PFSK-1 (cell line): ENCODE measurements at regions not wholly inside any gene's neighbourhood (a gene's known extent, or its start where the extent isn't known, plus 50 kb on each side); places are given as distances from the start of the nearest gene placed in this dataset.

Experiments used
- FOXP2 ChIP-seq: optimal IDR thresholded peaks from 2 replicates; pipeline ENCODE3; 2011; ENCODE audit warnings: borderline replicate concordance, control low read depth, inconsistent platforms; ENCODE audit not compliant: insufficient read depth; ENCODE audit errors: extremely low read length, extremely low read depth
- POLR2AphosphoS5 ChIP-seq: IDR thresholded peaks from 2 replicates; pipeline ENCODE4 v1.6.1; 2012; ENCODE audit warnings: low read depth, mild to moderate bottlenecking, control low read depth, low read length, moderate library complexity
- REST ChIP-seq, 2 experiments: IDR thresholded peaks; 2 replicates each; pipeline versions ENCODE4 v1.6.1 to v1.8.0; 2011 to 2012; ENCODE audit warnings: low read depth in 2 of 2, low read length in 2 of 2, control low read depth in 1 of 2, inconsistent platforms in 1 of 2, mild to moderate bottlenecking in 1 of 2, moderate library complexity in 1 of 2; ENCODE audit not compliant: insufficient read depth in 1 of 2
- SIN3A ChIP-seq: IDR thresholded peaks from 2 replicates; pipeline ENCODE4 v1.6.1; 2012; ENCODE audit warnings: mild to moderate bottlenecking, low read length, moderate library complexity, borderline replicate concordance; ENCODE audit not compliant: insufficient read depth
- TAF1 ChIP-seq: IDR thresholded peaks from 2 replicates; pipeline ENCODE4 v1.6.1; 2012; ENCODE audit warnings: low read length, control low read depth, borderline replicate concordance; ENCODE audit not compliant: insufficient read depth

DNA sequence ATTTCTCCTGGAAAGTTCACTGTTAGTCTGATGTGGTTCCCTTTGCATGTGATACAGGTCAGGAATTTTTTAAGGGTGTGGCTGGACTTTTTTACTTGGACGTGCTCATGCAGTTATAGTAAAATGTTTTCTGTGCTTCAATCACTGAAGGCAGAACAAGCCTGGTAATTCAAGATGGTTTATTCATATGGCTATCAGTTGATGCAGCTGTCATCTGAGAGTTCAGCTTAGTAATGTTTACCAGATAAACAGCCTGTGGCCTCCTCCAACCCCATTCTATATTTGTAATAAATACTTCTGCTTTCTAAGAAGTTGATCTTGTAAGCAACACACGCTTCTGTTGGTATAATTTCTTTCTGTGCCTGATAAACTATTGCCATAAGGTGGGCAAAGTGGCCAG, 2105.9 kb downstream of the ARAP2 start:
- TF ChIP-seq REST (IDR thresholded peaks at IDR 0.05; ENCODE audit: insufficient read depth in 1 of 2, low read depth in 2 of 2, low read length in 2 of 2) = no peak
- TF ChIP-seq POLR2AphosphoS5 = no peak
- no peak for TF ChIP-seq FOXP2
- no peak for TF ChIP-seq SIN3A
- no peak for TF ChIP-seq TAF1

- TF ChIP-seq REST (IDR thresholded peaks at IDR 0.05; ENCODE audit: insufficient read depth in 1 of 2, low read depth in 2 of 2, low read length in 2 of 2) (no peak), FOXP2 (no peak), POLR2AphosphoS5 (no peak), TAF1 (no peak), SIN3A (no peak)
Measured at GRCh38 chr4:34139346-34139745, 2105.0 kb downstream of the ARAP2 start.

- TF ChIP-seq SIN3A (no peak), FOXP2 (no peak), POLR2AphosphoS5 (no peak), TAF1 (no peak), REST (IDR thresholded peaks at IDR 0.05; ENCODE audit: insufficient read depth in 1 of 2, low read depth in 2 of 2, low read length in 2 of 2) (no peak)
Measured at GRCh38 chr4:34148322-34148908, 2095.9 kb downstream of the ARAP2 start.

GRCh38 chr4:34157547-34157946, 2086.8 kb downstream of the ARAP2 start:
- TF ChIP-seq REST (IDR thresholded peaks at IDR 0.05; ENCODE audit: insufficient read depth in 1 of 2, low read depth in 2 of 2, low read length in 2 of 2) (no peak), FOXP2 (no peak), TAF1 (no peak), POLR2AphosphoS5 (no peak), SIN3A (no peak)

DNA sequence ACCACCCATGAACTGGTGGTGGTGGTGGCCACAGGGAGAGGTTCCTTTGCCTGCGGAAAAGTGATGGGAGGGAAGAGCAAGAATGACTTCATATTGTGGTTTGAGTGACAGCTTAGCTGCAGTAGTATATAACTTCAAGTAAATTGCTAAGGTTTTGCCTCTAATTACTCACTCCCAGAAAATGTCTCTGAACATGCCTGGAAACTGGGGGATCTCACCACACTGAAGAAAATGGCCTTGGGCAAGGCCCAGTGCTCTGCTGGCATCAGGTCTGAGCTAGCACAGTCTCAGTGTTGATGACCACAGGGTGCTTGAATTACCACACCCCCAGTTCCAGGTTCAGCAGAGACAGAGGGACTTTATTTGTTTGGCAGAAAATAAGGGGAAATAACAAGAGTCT, 2085.4 kb downstream of the ARAP2 start:
- TF ChIP-seq POLR2AphosphoS5 = no peak
- TF ChIP-seq REST (IDR thresholded peaks at IDR 0.05; ENCODE audit: insufficient read depth in 1 of 2, low read depth in 2 of 2, low read length in 2 of 2) = no peak
- TF ChIP-seq SIN3A = no peak
- TF ChIP-seq FOXP2 = no peak
- no peak for TF ChIP-seq TAF1
